ENCODE measurements at regions not wholly inside any gene's neighbourhood (a gene's known extent, or its start where the extent isn't known, plus 50 kb on each side); places are given as distances from the start of the nearest gene placed in this dataset.
"Not testable (repeated sequence)": the region's sequence is repeated elsewhere in the genome, so short reads cannot be mapped to it uniquely, and the experiment has no call there.

GRCh38 chr4:181018472-181018871 lies 1224.7 kb upstream of the TENM3 start:
- no peak overlapping the region for H3K27ac ChIP-seq (ENCODE audit: poor library complexity, severe bottlenecking)
- ATAC-seq (ENCODE audit: low read depth): no peak
- H3K4me1 ChIP-seq (ENCODE audit: insufficient read depth, poor library complexity, severe bottlenecking): no peaks in the 10 kb centered on the region
- DNase-seq (ENCODE audit: low spot score): no peak
- no peaks in the 10 kb centered on the region for H3K27me3 ChIP-seq (ENCODE audit: insufficient read depth, poor library complexity, severe bottlenecking)
- no peaks in the 10 kb centered on the region for H3K9me3 ChIP-seq (ENCODE audit: severe bottlenecking)
- no peaks in the 10 kb centered on the region for H3K36me3 ChIP-seq (ENCODE audit: low read depth)
- no peak overlapping the region for H3K4me3 ChIP-seq (ENCODE audit: severe bottlenecking)
- TF ChIP-seq, protein P1, sequence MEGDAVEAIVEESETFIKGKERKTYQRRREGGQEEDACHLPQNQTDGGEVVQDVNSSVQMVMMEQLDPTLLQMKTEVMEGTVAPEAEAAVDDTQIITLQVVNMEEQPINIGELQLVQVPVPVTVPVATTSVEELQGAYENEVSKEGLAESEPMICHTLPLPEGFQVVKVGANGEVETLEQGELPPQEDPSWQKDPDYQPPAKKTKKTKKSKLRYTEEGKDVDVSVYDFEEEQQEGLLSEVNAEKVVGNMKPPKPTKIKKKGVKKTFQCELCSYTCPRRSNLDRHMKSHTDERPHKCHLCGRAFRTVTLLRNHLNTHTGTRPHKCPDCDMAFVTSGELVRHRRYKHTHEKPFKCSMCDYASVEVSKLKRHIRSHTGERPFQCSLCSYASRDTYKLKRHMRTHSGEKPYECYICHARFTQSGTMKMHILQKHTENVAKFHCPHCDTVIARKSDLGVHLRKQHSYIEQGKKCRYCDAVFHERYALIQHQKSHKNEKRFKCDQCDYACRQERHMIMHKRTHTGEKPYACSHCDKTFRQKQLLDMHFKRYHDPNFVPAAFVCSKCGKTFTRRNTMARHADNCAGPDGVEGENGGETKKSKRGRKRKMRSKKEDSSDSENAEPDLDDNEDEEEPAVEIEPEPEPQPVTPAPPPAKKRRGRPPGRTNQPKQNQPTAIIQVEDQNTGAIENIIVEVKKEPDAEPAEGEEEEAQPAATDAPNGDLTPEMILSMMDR (IDR thresholded peaks at IDR 0.05; ENCODE audit: poor library complexity, severe bottlenecking): no peak

DNA sequence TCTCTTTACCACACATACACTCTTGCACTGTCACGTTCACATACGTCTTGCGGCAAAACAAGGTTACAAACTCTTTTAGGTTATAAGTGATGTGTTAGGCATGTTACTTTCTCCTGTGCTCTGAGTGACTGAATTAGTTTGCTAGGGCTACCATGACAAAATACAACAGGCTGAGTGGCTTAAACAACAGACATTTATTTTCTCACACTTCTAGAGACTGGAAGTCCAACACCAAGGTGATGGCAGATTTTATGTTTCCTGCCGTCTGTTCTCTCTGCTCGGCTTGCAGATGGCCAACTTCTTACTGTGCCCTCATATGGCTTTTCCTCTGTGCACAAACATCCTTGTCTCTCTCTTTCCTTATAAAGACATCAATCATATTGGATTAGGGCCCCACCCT lies 1224.3 kb upstream of the TENM3 start:
- H3K9me3 ChIP-seq (ENCODE audit: severe bottlenecking): no peaks in the 10 kb centered on the region
- H3K4me1 ChIP-seq (ENCODE audit: insufficient read depth, poor library complexity, severe bottlenecking): no peaks in the 10 kb centered on the region
- H3K36me3 ChIP-seq (ENCODE audit: low read depth): no peaks in the 10 kb centered on the region
- DNase-seq (ENCODE audit: low spot score): no peak
- TF ChIP-seq, protein P1 (IDR thresholded peaks at IDR 0.05; ENCODE audit: poor library complexity, severe bottlenecking): no peak
- ATAC-seq (ENCODE audit: low read depth): no peak
- no peaks in the 10 kb centered on the region for H3K27me3 ChIP-seq (ENCODE audit: insufficient read depth, poor library complexity, severe bottlenecking)
- no peak overlapping the region for H3K27ac ChIP-seq (ENCODE audit: poor library complexity, severe bottlenecking)
- no peak overlapping the region for H3K4me3 ChIP-seq (ENCODE audit: severe bottlenecking)

DNA sequence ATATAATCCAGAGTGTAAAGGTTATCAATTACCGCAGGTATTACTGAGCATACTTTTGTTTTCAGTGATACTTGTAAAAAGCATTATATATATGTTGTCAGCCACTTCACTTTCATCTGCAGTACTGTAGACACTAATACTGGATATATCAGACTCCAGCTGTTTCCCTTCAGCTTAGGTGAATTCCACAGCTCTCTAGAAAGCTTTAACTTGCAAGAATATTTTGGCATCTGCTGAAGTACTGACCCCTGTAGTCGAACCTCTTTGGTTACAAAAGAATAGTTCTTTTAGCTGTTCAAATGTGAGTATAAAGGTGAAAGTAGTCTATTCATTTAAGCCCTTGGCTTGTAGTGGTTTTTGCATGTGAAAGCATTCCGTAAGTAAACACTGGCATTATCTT lies 1222.7 kb upstream of the TENM3 start:
- Histone ChIP-seq H3K27me3 (ENCODE audit: insufficient read depth, poor library complexity, severe bottlenecking) (no peaks in the 10 kb centered on the region), H3K27ac (ENCODE audit: poor library complexity, severe bottlenecking) (no peak overlapping the region), H3K4me3 (ENCODE audit: severe bottlenecking) (no peak overlapping the region), H3K4me1 (ENCODE audit: insufficient read depth, poor library complexity, severe bottlenecking) (no peaks in the 10 kb centered on the region), H3K9me3 (ENCODE audit: severe bottlenecking) (no peaks in the 10 kb centered on the region), H3K36me3 (ENCODE audit: low read depth) (no peaks in the 10 kb centered on the region)
- TF ChIP-seq, protein P1 (IDR thresholded peaks at IDR 0.05; ENCODE audit: poor library complexity, severe bottlenecking): no peak
- DNase-seq (ENCODE audit: low spot score): no peak
- ATAC-seq (ENCODE audit: low read depth): no peak

- TF ChIP-seq, protein P1 (IDR thresholded peaks at IDR 0.05; ENCODE audit: poor library complexity, severe bottlenecking): no peak
- H3K4me1 ChIP-seq (ENCODE audit: insufficient read depth, poor library complexity, severe bottlenecking): no peaks in the 10 kb centered on the region
- H3K36me3 ChIP-seq (ENCODE audit: low read depth): no peaks in the 10 kb centered on the region
- H3K27me3 ChIP-seq (ENCODE audit: insufficient read depth, poor library complexity, severe bottlenecking): no peaks in the 10 kb centered on the region
- no peaks in the 10 kb centered on the region for H3K9me3 ChIP-seq (ENCODE audit: severe bottlenecking)
- no peak for ATAC-seq (ENCODE audit: low read depth)
- no peak overlapping the region for H3K27ac ChIP-seq (ENCODE audit: poor library complexity, severe bottlenecking)
- DNase-seq (ENCODE audit: low spot score): no peak
- no peak overlapping the region for H3K4me3 ChIP-seq (ENCODE audit: severe bottlenecking)
Observed at GRCh38 chr4:181021213-181021612, 1222.0 kb upstream of the TENM3 start.

DNA sequence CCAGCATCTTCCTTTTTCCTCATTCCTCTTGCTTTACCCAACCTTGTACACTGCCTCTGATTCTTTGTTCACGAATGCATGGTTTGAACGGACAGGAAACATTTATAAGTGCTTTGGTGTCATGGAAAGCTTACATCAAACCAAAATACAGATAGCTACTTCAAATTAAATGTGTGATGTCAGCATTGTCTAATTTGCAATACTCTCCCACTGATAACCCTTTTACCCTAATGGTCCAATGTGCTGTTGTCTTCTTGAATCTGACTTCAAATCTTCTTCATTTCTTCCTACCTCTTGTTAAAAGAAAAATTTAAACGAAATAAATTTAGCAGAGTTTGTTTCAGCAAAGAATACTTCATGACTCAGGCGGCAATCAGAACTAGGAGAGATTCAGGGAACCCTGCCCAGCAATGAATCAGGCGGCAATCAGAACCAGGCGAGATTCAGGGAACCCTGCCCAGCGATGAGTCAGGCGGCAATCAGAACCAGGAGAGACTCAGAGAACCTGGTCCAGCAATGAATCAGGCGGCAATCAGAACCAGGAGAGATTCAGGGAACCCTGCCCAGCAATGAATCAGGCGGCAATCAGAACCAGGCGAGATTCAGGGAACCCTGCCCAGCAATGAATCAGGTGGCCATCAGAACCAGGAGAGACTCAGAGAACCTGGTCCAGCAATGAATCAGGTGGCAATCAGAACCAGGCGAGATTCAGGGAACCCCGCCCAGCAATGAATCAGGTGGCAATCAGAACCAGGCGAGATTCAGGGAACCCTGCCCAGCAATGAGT lies 1212.9 kb upstream of the TENM3 start:
- not testable (repeated sequence) for H3K36me3 ChIP-seq (ENCODE audit: low read depth); H3K9me3 ChIP-seq (ENCODE audit: severe bottlenecking); H3K27me3 ChIP-seq (ENCODE audit: insufficient read depth, poor library complexity, severe bottlenecking); H3K4me1 ChIP-seq (ENCODE audit: insufficient read depth, poor library complexity, severe bottlenecking); H3K4me3 ChIP-seq (ENCODE audit: severe bottlenecking)
- DNase-seq (ENCODE audit: low spot score) (peak; percentile 68), ATAC-seq (ENCODE audit: low read depth) (peak; percentile 40; the same call in 1 of the 3 replicates)
- H3K27ac ChIP-seq (ENCODE audit: poor library complexity, severe bottlenecking): peak overlapping the region; percentile 59

Data from RWPE2 (cell line).